DND-41 (cell line): ENCODE measurements at regions not wholly inside any gene's neighbourhood (a gene's known extent, or its start where the extent isn't known, plus 50 kb on each side); places are given as distances from the start of the nearest gene placed in this dataset.

Experiments used
- ATAC-seq: fragments of 200-7000 bp; cut with Tn5 transposase; 3 replicates; pipeline ENCODE4 v1.9.1; 2021; ENCODE audit warnings: low read depth; ENCODE audit not compliant: insufficient read depth
- DNase-seq: peaks from one replicate; pipeline ENCODE4 v3.0.0-alpha.2; 2020
- H2AFZ ChIP-seq: 2 replicates; pipeline ENCODE4 v1.6.0; 2012; ENCODE audit warnings: low read depth, low read length
- H3K27ac ChIP-seq: 2 replicates; pipeline ENCODE4 v1.5.1; 2012; ENCODE audit warnings: low read length, inconsistent platforms
- H3K27me3 ChIP-seq: fragments of 200-600 bp; sonication (generic); 2 replicates; pipeline ENCODE4 v1.6.0; 2012; ENCODE audit warnings: low read length, mild to moderate bottlenecking, inconsistent platforms; ENCODE audit not compliant: insufficient read depth, poor library complexity
- H3K36me3 ChIP-seq: 2 replicates; pipeline ENCODE4 v1.5.1; 2012; ENCODE audit warnings: low read length, inconsistent platforms; ENCODE audit not compliant: insufficient read depth
- H3K4me1 ChIP-seq: 2 replicates; pipeline ENCODE4 v1.5.1; 2012; ENCODE audit warnings: mild to moderate bottlenecking, low read length; ENCODE audit not compliant: insufficient read depth
- H3K4me2 ChIP-seq: 2 replicates; pipeline ENCODE4 v1.6.0; 2012; ENCODE audit warnings: mild to moderate bottlenecking, moderate library complexity, low read length, inconsistent platforms; ENCODE audit not compliant: insufficient read depth
- H3K4me3 ChIP-seq, 2 experiments: fragments of 200-600 bp in 1 of 2; shearing (Covaris generic) in 1 of 2; 2 replicates each; pipeline ENCODE4 v1.5.1; 2012 to 2016; ENCODE audit warnings: inconsistent platforms in 2 of 2, low read length in 2 of 2, mild to moderate bottlenecking in 2 of 2, low read depth in 1 of 2, moderate library complexity in 1 of 2
- H3K79me2 ChIP-seq: 2 replicates; pipeline ENCODE4 v1.6.0; 2012; ENCODE audit warnings: low read length, inconsistent platforms; ENCODE audit not compliant: insufficient read depth
- H3K9ac ChIP-seq: 2 replicates; pipeline ENCODE4 v1.6.0; 2012; ENCODE audit warnings: low read depth, mild to moderate bottlenecking, inconsistent platforms, low read length, moderate library complexity
- H3K9me3 ChIP-seq: 2 replicates; pipeline ENCODE4 v1.5.1; 2012; ENCODE audit warnings: low read length, moderate library complexity, mild to moderate bottlenecking, inconsistent platforms; ENCODE audit not compliant: insufficient read depth, severe bottlenecking
- H4K20me1 ChIP-seq: 2 replicates; pipeline ENCODE4 v1.6.0; 2012; ENCODE audit warnings: low read length; ENCODE audit not compliant: insufficient read depth
- EZH2 ChIP-seq: IDR thresholded peaks from 3 replicates; pipeline ENCODE4 v1.6.1; 2012; ENCODE audit warnings: borderline replicate concordance, low read depth, mild to moderate bottlenecking, moderate library complexity, low read length, inconsistent platforms; ENCODE audit not compliant: severe bottlenecking
- TF ChIP-seq, protein P1 (sequence below): IDR thresholded peaks from 2 replicates; pipeline ENCODE4 v1.5.1; 2012; ENCODE audit warnings: borderline replicate concordance, low read length, moderate library complexity, mild to moderate bottlenecking; ENCODE audit not compliant: poor library complexity, severe bottlenecking; ENCODE audit errors: extremely low read depth

DNA sequence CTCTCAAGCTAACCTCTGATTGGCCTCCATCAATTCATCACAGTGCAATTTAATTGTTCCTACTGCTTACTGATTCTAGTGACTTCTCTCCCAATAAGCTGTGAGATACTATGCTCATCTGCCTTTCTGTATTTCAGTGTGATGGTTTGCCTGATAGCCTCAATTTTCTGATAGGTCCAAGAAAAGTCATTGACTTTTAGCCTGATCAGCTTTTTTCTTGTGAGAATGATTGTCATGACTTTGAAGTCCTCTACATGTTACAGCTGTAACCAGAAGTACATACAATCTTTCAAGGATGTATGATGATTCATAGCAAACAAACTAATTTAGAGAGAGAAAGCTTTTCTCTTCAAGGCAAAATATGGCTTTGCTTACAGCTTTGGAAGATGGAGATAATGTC lies 463.8 kb upstream of the CNTN3 start:
- no peaks in the 10 kb centered on the region for H3K9me3 ChIP-seq
- no peak overlapping the region for H3K27ac ChIP-seq
- no peak for ATAC-seq
- H4K20me1 ChIP-seq: no peaks in the 10 kb centered on the region
- H2AFZ ChIP-seq: no peak overlapping the region
- no peaks in the 10 kb centered on the region for H3K4me1 ChIP-seq
- H3K27me3 ChIP-seq: no peaks in the 10 kb centered on the region
- no peak for DNase-seq
- no peak overlapping the region for H3K4me2 ChIP-seq
- no peak overlapping the region for H3K9ac ChIP-seq
- no peak for TF ChIP-seq EZH2
- TF ChIP-seq, protein P1, sequence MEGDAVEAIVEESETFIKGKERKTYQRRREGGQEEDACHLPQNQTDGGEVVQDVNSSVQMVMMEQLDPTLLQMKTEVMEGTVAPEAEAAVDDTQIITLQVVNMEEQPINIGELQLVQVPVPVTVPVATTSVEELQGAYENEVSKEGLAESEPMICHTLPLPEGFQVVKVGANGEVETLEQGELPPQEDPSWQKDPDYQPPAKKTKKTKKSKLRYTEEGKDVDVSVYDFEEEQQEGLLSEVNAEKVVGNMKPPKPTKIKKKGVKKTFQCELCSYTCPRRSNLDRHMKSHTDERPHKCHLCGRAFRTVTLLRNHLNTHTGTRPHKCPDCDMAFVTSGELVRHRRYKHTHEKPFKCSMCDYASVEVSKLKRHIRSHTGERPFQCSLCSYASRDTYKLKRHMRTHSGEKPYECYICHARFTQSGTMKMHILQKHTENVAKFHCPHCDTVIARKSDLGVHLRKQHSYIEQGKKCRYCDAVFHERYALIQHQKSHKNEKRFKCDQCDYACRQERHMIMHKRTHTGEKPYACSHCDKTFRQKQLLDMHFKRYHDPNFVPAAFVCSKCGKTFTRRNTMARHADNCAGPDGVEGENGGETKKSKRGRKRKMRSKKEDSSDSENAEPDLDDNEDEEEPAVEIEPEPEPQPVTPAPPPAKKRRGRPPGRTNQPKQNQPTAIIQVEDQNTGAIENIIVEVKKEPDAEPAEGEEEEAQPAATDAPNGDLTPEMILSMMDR: no peak
- H3K36me3 ChIP-seq: no peaks in the 10 kb centered on the region
- H3K79me2 ChIP-seq: no peaks in the 10 kb centered on the region
- no peak overlapping the region for H3K4me3 ChIP-seq

DNA sequence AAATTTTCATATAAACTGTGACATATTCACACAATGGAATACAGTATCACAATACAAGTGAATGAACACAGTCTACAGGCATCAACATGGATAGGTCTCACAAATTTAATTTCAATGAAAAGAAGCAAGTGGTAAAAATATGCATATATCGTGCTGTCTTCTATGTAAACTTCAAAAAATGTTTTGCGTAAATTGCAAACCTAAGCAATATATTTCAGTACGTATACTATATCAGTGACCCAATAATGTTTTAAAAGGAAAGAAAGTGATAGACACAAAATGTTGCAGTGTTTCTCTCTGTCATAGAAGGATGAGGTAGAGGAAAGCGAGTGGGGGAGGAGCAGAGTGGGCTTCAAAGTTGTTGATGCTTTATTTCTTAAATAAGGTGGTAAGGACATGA lies 468.4 kb upstream of the CNTN3 start:
- no peak overlapping the region for H3K27ac ChIP-seq
- no peak overlapping the region for H2AFZ ChIP-seq
- no peaks in the 10 kb centered on the region for H3K27me3 ChIP-seq
- no peak overlapping the region for H3K9ac ChIP-seq
- ATAC-seq (no peak), DNase-seq (no peak)
- H3K36me3 ChIP-seq: no peaks in the 10 kb centered on the region
- no peaks in the 10 kb centered on the region for H3K9me3 ChIP-seq
- no peak overlapping the region for H3K4me3 ChIP-seq
- no peaks in the 10 kb centered on the region for H3K79me2 ChIP-seq
- TF ChIP-seq EZH2: no peak
- TF ChIP-seq, protein P1: no peak
- no peaks in the 10 kb centered on the region for H3K4me1 ChIP-seq
- no peaks in the 10 kb centered on the region for H4K20me1 ChIP-seq
- no peak overlapping the region for H3K4me2 ChIP-seq

DNA sequence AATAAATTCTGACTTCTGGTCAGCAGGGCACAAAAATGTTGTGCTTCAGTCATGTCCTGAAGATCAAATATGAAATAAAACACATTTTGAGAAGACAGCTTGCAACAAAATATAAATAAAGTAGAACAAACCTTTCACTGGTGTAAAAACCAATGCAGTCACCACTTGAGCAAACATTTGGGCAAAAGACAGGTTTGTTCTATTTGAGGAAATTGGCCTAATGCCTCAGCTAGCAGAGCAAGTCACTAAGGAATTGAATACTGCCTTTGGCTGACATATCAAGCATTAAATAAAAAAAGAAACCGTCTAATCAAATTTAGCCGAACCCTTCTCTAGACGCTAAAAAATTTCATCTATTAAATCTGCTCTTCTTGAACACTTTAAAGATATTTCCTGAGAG lies 475.4 kb upstream of the CNTN3 start:
- no peaks in the 10 kb centered on the region for H4K20me1 ChIP-seq
- H3K36me3 ChIP-seq: no peaks in the 10 kb centered on the region
- H3K79me2 ChIP-seq: no peaks in the 10 kb centered on the region
- no peak overlapping the region for H3K27ac ChIP-seq
- no peak overlapping the region for H3K4me2 ChIP-seq
- ATAC-seq: no peak
- H3K9me3 ChIP-seq: no peaks in the 10 kb centered on the region
- no peak overlapping the region for H3K9ac ChIP-seq
- no peaks in the 10 kb centered on the region for H3K27me3 ChIP-seq
- TF ChIP-seq, protein P1: no peak
- no peak for TF ChIP-seq EZH2
- H3K4me1 ChIP-seq: no peaks in the 10 kb centered on the region
- no peak overlapping the region for H3K4me3 ChIP-seq
- no peak for DNase-seq
- H2AFZ ChIP-seq: no peak overlapping the region
